GM12873 (cell line): ENCODE measurements at regions not wholly inside any gene's neighbourhood (a gene's known extent, or its start where the extent isn't known, plus 50 kb on each side); places are given as distances from the start of the nearest gene placed in this dataset.

Experiments
- CTCF ChIP-seq: IDR thresholded peaks from 2 replicates; pipeline ENCODE4 v1.5.1; 2012; ENCODE audit warnings: low read depth, mild to moderate bottlenecking, moderate library complexity, low read length, control low read depth; ENCODE audit not compliant: insufficient read depth; ENCODE audit errors: missing control alignments

- TF ChIP-seq CTCF, result no peak
Measured at GRCh38 chr21:35298757-35299156, 249.7 kb upstream of the RUNX1 start.

- TF ChIP-seq CTCF, result no peak
Measured at GRCh38 chr21:35297665-35298064, 248.6 kb upstream of the RUNX1 start.

- TF ChIP-seq CTCF, result no peak
Measured at GRCh38 chr21:35294231-35294898, 245.3 kb upstream of the RUNX1 start.

GRCh38 chr21:35291973-35292627, 243.0 kb upstream of the RUNX1 start:
- no peak for TF ChIP-seq CTCF

- no peak for TF ChIP-seq CTCF
Measured at GRCh38 chr21:35291034-35291433, 241.9 kb upstream of the RUNX1 start.

- TF ChIP-seq CTCF, result no peak
Measured at GRCh38 chr21:35288238-35288637, 239.1 kb upstream of the RUNX1 start.

GRCh38 chr21:35284199-35284598, 235.1 kb upstream of the RUNX1 start:
- TF ChIP-seq CTCF, result no peak
